Loucy (cell line): ENCODE measurements at regions not wholly inside any gene's neighbourhood (a gene's known extent, or its start where the extent isn't known, plus 50 kb on each side); places are given as distances from the start of the nearest gene placed in this dataset.

Experiments used
- CTCF ChIP-seq: fragments of 200-600 bp; sonication (generic); conservative IDR thresholded peaks from 2 replicates; pipeline ENCODE4 v1.5.1; 2014; ENCODE audit warnings: mild to moderate bottlenecking, antibody characterized with exemption, low read length
- EZH2phosphoT487 ChIP-seq: fragments of 200-600 bp; IDR thresholded peaks from 2 replicates; pipeline ENCODE4 v1.6.1; 2018; ENCODE audit warnings: antibody characterized with exemption, mild to moderate bottlenecking, moderate library complexity, borderline replicate concordance

GRCh38 chr12:14270392-14270791 lies 95.1 kb upstream of the ATF7IP start:
- no peak for TF ChIP-seq CTCF
- TF ChIP-seq EZH2phosphoT487, result no peak
